HepG2 (cell line): ENCODE measurements at regions not wholly inside any gene's neighbourhood (a gene's known extent, or its start where the extent isn't known, plus 50 kb on each side); places are given as distances from the start of the nearest gene placed in this dataset.

Source experiments
- ARNTL ChIP-seq: sonication (generic); formaldehyde crosslinking; IDR thresholded peaks from 2 replicates; pipeline ENCODE4 v1.4.0; 2020; ENCODE audit warnings: mild to moderate bottlenecking, missing genetic modification reagents
- BCL6 ChIP-seq: IDR thresholded peaks from 2 replicates; pipeline ENCODE4 v1.6.1; 2016; ENCODE audit warnings: missing genetic modification reagents, missing compliant biosample characterization
- CCDC6 ChIP-seq: sonication (generic); formaldehyde crosslinking; IDR thresholded peaks from 2 replicates; pipeline ENCODE4 v1.8.1; 2022; ENCODE audit warnings: mild to moderate bottlenecking, missing genetic modification reagents, moderate library complexity
- ETV5 ChIP-seq: IDR thresholded peaks from 2 replicates; pipeline ENCODE4 v1.6.1; 2018; ENCODE audit warnings: missing biosample characterization, missing genetic modification reagents, inconsistent platforms, borderline replicate concordance
- FOSL2 ChIP-seq: sonication (generic); formaldehyde crosslinking; IDR thresholded peaks from 2 replicates; pipeline ENCODE4 v1.4.0; 2020; ENCODE audit warnings: missing genetic modification reagents
- FOXO1 ChIP-seq: sonication (generic); formaldehyde crosslinking; IDR thresholded peaks from 2 replicates; pipeline ENCODE4 v1.4.0; 2020; ENCODE audit warnings: missing genetic modification reagents
- JUN ChIP-seq: sonication (generic); formaldehyde crosslinking; IDR thresholded peaks from 2 replicates; pipeline ENCODE4 v1.4.0; 2020; ENCODE audit warnings: mild to moderate bottlenecking, missing genetic modification reagents
- NCOA2 ChIP-seq: sonication (generic); formaldehyde crosslinking; IDR thresholded peaks from 2 replicates; pipeline ENCODE4 v1.8.0; 2022; ENCODE audit warnings: inconsistent platforms
- POGZ ChIP-seq: sonication (generic); formaldehyde crosslinking; IDR thresholded peaks from 2 replicates; pipeline ENCODE4 v1.4.0; 2020; ENCODE audit warnings: mild to moderate bottlenecking, missing genetic modification reagents
- RXRB ChIP-seq: IDR thresholded peaks from 2 replicates; pipeline ENCODE4 v1.6.1; 2016; ENCODE audit warnings: borderline replicate concordance, missing genetic modification reagents, missing compliant biosample characterization
- SIX1 ChIP-seq: sonication (generic); formaldehyde crosslinking; IDR thresholded peaks from 2 replicates; pipeline ENCODE4 v1.4.0; 2020; ENCODE audit warnings: missing genetic modification reagents, borderline replicate concordance
- TARDBP ChIP-seq: sonication (generic); formaldehyde crosslinking; IDR thresholded peaks from 2 replicates; pipeline ENCODE4 v1.8.0; 2022; ENCODE audit warnings: mild to moderate bottlenecking, missing genetic modification reagents
- TBX2 ChIP-seq: sonication (generic); formaldehyde crosslinking; IDR thresholded peaks from 2 replicates; pipeline ENCODE4 v1.5.0; 2020; ENCODE audit warnings: missing genetic modification reagents, mild to moderate bottlenecking, borderline replicate concordance
- XBP1 ChIP-seq: sonication (generic); formaldehyde crosslinking; IDR thresholded peaks from 2 replicates; pipeline ENCODE4 v1.5.0; 2020; ENCODE audit warnings: missing genetic modification reagents
- ZBTB34 ChIP-seq: sonication (generic); formaldehyde crosslinking; IDR thresholded peaks from 2 replicates; pipeline ENCODE4 v1.8.0; 2022; ENCODE audit warnings: mild to moderate bottlenecking, missing genetic modification reagents
- ZBTB42 ChIP-seq: sonication (generic); formaldehyde crosslinking; IDR thresholded peaks from 2 replicates; pipeline ENCODE4 v1.5.0; 2020; ENCODE audit warnings: mild to moderate bottlenecking, missing genetic modification reagents
- ZFP91 ChIP-seq: sonication (generic); formaldehyde crosslinking; IDR thresholded peaks from 2 replicates; pipeline ENCODE4 v1.9.0; 2022; ENCODE audit warnings: missing genetic modification reagents, mild to moderate bottlenecking, borderline replicate concordance
- ZNF282 ChIP-seq: fragments of 450-650 bp; IDR thresholded peaks from 2 replicates; pipeline ENCODE4 v1.6.1; 2018; ENCODE audit not compliant: partially characterized antibody
- ZNF446 ChIP-seq: sonication (generic); formaldehyde crosslinking; IDR thresholded peaks from 2 replicates; pipeline ENCODE4 v1.5.0; 2020; ENCODE audit warnings: mild to moderate bottlenecking, missing genetic modification reagents
- ZNF512 ChIP-seq: sonication (generic); formaldehyde crosslinking; IDR thresholded peaks from 2 replicates; pipeline ENCODE4 v1.4.0; 2020; ENCODE audit warnings: mild to moderate bottlenecking, missing genetic modification reagents
- ZNF552 ChIP-seq: sonication (generic); formaldehyde crosslinking; IDR thresholded peaks from 2 replicates; pipeline ENCODE4 v1.9.0; 2022; ENCODE audit warnings: missing genetic modification reagents, mild to moderate bottlenecking, borderline replicate concordance
- ZNF775 ChIP-seq: sonication (generic); formaldehyde crosslinking; IDR thresholded peaks from 2 replicates; pipeline ENCODE4 v1.4.0; 2020; ENCODE audit warnings: missing genetic modification reagents, mild to moderate bottlenecking, moderate library complexity, borderline replicate concordance
- TF ChIP-seq, protein P1 (sequence below): IDR thresholded peaks from 2 replicates; pipeline ENCODE4 v1.6.1; 2016; ENCODE audit warnings: missing genetic modification reagents, missing compliant biosample characterization

DNA sequence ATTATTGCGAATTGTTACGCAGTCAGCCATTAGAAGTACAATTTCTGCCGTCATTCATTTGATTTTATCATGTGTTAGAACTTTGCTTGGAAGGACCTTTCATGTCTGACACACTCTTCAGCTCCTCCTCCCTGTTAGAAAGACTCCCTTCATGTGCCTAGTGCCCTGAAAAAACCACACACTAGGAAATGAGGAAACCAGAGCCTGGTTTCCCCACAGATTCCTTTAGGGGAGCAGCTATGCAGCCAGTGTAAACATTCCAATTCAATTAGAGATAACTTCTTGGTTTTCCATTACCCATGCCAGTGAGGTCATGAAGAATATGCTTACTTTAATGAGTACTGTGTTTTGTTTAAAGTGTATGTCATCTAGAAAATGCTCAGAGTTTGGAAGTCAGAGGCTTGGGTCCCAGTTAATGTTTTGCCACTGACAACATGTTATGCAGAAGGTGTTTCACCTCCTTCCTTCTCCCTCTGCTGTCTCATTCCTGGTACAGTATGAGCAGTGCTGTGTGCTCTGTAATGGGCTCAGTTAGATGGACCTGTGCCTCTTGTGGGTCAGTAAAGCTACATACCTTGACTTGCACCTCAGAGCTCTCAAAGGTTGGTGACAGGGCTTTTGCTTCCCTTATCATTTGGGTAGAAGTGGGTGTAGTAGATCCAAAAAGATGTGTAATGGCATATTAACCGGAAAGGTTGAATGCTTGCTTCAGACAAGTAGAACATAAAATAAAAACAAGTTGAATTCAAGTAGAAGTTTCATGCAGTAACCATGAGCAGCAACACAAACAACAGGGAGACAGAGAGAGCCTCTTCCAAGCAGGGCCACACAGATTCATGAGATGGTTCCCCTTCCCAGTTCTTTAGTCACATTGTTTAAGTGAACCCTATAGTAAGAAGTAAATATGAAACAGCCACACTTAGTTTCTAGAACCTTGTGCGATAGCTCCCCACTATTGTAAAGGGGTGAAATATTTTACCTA, 52.6 kb upstream of the TNFAIP8 start (continued):
- TF ChIP-seq ZNF512 (CRISPR knock-in tag) (no peak), FOSL2 (CRISPR knock-in tag) (peak; percentile 48), TBX2 (CRISPR knock-in tag) (peak; percentile 19; the same call in 1 of the 2 replicates), CCDC6 (CRISPR knock-in tag) (0 out of 2 replicates have a peak, but pooled peaks have one; percentile 41), POGZ (CRISPR knock-in tag) (0 out of 2 replicates have a peak, but pooled peaks have one; percentile 29), FOXO1 (peak; percentile 38; the same call in 1 of the 2 replicates), XBP1 (CRISPR knock-in tag) (no peak), SIX1 (CRISPR knock-in tag) (0 out of 2 replicates have a peak, but pooled peaks have one; percentile 63), BCL6 (CRISPR knock-in tag) (peak; percentile 61), ZBTB34 (CRISPR knock-in tag) (0 out of 2 replicates have a peak, but pooled peaks have one; percentile 56), ZNF552 (CRISPR knock-in tag) (no peak), ZNF775 (no peak), JUN (CRISPR knock-in tag) (peak; percentile 71; the same call in 1 of the 2 replicates), ZNF282 (no peak), ETV5 (CRISPR knock-in tag) (peak; percentile 45; the same call in 1 of the 2 replicates), NCOA2 (peak; percentile 54; the same call in 1 of the 2 replicates), ARNTL (CRISPR knock-in tag) (no peak), ZBTB42 (CRISPR knock-in tag) (no peak), RXRB (CRISPR knock-in tag) (peak; percentile 28; the same call in 1 of the 2 replicates), ZNF446 (CRISPR knock-in tag) (no peak), ZFP91 (CRISPR knock-in tag) (no peak), TARDBP (CRISPR knock-in tag) (peak; percentile 40; the same call in 1 of the 2 replicates)
- TF ChIP-seq, protein P1, sequence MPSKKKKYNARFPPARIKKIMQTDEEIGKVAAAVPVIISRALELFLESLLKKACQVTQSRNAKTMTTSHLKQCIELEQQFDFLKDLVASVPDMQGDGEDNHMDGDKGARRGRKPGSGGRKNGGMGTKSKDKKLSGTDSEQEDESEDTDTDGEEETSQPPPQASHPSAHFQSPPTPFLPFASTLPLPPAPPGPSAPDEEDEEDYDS (CRISPR knock-in tag): peak; percentile 28; the same call in 1 of the 2 replicates
